HG03066 (cell line): ENCODE measurements at regions not wholly inside any gene's neighbourhood (a gene's known extent, or its start where the extent isn't known, plus 50 kb on each side); places are given as distances from the start of the nearest gene placed in this dataset.

Source experiments
- ATAC-seq: cut with Tn5 transposase; IDR thresholded peaks from one replicate; pipeline ENCODE4 v1.9.1; 2021; ENCODE audit warnings: low read depth; ENCODE audit not compliant: unreplicated experiment

DNA sequence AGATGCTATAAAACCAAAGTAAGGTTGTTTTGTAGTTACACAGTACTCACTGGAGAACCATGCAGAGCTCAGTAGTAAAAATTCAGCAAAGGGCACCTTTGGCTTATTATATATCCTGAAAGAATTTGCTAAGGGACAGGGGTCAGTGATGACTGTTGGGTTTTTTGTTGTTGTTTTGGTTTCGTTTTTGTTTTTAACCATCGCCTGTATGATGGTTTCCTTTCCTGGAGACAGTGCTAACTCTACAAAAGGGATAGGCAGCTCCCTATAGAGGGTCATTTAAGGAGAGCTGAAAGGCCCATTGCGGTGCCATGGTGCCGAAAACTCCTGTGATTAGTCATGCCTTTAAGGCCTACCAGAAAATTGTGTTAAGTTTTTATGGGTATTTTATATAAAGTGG, 118.2 kb upstream of the GOLIM4 start:
- ATAC-seq, result peak; percentile 88

DNA sequence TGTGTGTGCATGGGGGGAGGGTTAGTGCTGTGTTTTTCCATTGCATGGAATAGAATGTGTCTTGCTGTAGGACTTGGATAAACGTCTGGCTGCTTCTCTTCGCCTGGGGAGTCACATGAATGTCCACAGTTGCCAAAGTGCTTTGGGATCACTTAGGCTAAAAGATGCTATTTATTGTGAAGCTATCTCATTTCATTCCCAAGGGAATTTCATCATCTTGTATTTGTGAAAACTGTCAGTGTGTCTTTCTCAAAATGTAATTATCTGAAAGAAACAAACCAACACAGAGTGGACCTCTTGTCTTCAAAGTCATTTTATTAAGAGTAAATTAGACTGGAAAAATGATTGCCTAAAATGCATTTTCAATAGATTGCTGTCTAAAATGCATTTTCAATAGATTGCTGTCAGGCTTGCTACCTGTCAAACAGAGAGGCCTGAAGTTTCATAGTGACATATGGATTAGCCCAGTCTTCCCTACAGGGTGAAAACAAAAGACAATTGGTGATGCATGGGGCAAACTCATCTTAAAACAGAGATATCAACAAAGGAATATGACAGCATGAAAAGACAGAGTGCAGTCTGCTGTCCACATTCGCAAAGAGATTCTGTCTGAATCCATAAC, 117.1 kb upstream of the GOLIM4 start:
- ATAC-seq, result no peak

DNA sequence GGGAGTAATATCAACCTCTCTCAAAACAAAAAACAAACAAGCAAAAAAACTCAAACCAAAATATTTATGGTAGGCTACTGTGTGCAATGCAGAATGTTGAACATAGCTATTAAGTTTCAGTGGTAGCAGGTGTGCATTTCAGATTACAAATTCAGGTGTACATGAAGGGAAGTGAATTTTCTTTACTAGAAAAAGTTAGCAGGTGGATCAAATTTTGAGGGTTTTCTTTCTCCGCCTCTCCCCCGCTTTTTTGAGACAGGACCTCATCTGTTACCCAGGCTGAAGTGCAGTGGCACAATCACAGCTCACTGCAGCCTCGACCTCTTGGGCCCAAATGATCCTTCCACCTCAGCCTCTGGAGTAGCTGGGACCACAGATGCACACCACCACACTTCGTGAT, 109.7 kb upstream of the GOLIM4 start:
- ATAC-seq, result no peak

DNA sequence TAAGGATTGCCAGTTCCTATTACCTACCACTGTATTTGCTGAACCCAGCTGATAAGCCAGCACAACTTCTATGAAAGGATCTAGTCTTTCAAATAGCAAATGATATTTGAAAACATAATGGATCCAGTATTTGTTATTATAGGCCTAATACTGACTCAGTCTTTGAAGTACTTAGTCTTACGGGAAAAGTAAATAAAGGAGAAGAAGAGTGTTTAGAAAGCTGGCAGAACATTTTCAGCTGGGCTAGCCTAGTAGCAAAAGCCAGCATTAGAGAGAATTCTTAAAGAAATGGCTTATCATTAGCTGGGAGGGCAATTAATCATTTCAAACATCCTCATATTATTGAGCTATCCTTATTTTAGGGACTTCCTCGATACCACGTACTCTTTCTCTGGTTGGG, 101.4 kb upstream of the GOLIM4 start:
- no peak for ATAC-seq

DNA sequence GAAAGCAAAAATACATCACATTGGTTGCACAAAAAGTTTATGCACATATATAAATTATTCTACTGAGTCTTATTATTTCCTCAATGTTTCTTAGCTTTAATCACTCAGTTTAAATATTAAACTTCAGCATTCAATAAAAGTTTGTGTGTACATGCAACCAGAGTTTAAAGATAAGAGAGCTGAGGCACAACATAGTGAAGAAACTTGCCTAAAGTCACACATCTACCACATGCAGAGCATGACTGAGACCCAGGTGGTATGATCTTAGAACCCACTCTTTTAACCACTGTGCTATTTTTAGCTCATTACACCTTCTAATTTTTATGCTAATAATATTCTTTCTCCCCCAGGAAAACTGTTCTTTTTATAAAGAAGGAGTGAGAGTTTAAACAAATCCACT, 96.1 kb upstream of the GOLIM4 start:
- ATAC-seq, result no peak

DNA sequence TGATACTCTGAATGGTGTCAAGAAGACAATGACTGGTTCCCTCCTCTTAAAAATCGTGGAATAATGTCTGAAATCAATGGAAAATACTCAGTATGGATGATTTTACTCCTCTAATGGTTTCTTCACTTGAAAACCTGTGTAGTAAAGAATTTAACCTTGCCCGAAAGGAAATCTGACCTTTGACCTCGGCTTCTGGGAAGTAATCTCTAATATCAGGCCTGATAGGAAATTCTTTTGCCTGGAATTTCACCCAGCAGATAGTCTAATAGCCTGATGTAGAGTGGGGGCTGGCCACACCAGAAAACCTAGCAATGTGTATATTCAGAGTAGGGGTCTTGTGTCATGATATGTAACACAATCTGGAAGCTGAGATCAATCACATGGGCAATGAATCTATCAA, 91.5 kb upstream of the GOLIM4 start:
- ATAC-seq, result no peak

DNA sequence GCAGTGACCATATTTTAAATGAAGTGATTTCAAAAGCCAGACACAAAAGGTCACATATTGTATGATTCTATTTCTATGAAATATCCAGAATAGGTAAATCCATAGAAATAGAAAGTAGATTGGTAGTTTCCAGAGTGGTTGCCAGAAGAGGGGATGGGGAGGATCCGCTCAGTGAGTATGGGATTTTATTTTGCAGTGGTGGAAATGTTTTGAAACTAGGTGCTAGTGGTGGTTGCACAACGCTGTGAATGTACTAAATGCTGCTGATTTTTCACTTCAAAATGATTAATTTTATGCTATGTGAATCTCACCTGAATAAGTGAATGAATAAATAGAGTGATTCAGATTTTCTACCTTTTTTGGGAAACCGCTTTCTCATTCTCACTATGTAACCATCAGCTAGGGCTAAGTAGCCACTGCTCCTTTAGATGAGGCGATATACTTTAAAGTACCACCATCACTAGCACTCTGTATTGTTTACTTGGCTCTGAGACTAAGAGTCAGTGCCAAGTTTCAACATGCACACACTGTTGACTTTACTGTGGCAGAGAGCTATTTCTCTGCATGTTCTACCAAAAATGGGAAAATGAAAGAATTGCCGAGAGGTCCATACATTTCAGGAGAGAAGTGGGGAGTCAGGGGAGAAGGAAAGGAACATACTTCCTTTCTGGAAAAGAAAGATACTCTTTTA, 90.7 kb upstream of the GOLIM4 start:
- no peak for ATAC-seq

DNA sequence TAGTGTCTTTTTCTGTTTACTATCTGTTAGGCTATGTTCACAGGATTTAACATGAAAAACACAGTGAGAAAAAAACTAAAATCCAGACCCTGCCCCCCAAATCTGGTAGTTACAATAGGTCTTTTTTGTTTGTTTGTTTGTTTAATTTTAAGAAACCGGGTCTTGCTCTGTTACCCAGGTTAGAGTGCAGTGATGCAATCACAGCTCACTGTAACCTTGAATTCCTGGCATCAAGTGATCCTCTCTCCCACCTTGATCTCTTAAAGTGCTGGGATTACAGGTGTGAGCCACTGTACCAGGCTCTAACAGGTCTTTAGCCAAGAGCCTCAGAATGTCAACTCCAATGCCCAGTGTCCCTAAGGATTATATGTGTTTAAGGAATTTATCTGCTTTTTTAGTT, 88.0 kb upstream of the GOLIM4 start:
- no peak for ATAC-seq

DNA sequence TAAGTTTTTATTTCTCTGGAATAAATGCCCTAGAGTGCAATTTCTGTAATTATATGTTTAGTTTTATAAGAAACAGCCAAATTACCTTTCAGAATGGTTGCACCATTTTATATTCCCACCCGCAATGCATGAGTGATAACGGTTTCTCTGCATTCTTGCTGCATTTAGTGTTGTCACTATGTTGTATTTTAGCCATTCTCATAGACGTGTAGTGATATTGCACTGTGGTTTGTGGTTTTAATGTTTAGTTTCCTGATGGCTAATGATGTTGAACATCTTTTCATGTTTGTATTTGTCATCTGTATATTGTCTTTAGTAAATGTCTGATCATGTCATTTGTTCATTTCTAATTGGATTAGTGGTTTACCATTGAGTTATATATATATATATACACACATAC, 73.0 kb upstream of the GOLIM4 start:
- no peak for ATAC-seq

DNA sequence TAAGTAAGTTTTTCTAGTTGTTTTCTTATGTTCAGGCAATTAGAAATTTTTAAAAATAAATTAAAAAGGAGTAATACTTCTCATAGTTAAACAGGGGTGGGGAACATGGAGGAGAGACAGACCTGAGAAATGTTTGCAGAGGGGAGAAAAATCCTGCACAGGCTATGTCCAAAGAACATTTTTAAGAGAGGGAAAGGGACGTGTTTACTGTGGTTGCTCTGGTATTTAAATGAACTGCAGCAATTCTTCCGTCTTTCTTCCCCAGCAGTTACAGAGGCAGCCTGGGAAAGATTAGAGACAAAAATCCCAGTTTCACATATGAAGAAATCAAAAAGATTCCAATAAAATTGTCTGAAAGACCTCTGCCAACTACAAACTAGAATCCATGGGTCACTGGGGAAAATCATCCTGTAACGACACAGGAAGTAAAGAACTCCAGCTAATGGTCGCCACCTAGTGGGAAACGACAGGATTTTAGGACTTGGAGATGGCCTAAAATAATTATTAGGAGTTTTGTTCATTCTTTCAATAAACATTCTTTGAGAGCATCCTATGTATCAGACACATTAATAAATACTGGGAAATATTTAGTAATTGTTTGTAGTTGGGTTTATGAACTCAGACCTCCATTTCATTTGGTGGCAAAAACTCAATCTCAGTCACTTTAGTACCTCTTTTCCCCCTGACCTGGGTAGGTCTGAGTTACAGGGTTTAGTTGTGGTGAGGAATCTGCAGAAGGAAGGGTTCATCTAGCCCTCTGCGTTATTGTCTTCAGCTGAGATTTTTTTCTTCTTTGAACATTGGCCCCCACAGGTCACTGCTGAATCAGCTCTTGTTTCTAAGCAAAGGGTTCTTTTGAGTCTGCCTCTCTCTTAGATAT, 69.9 kb upstream of the GOLIM4 start:
- peak; percentile 88 for ATAC-seq

DNA sequence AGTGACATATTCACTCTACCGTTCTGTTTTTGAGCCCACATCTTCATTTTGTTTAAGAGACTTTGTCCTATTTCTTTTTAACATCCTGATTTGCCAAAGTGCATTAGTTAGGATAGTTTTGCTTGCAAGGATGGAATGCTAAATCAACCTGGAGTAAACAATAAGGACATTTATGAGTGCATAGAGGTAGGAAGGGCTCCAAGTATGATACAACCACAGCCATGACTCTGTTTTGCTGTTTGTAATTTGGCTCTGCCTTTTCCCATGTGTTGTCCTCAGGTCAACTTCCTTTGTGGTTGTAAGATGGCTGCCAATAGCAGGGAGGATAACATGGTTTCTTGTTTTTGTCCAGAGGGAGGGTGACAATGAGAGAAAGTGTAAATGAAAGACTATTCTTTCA, 66.4 kb upstream of the GOLIM4 start:
- ATAC-seq, result no peak

DNA sequence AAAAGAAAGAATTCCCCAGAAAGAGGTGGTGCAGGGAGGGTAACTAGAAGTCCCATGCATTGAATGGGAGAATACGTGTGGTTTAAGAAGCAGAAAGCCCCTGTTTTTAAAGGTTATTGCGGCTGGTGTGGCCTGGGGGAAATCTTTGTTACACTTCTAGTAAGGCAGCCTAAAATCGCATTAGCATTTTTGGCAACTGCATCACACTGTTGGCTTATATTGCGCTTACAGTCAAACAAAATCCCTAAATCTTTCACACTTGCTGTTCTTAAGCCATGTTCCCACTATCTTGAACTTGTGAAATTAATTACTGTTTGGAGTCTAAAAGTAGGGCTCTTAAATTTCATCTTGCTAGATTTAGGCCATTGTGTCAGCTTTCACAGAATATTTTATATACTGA, 66.0 kb upstream of the GOLIM4 start:
- no peak for ATAC-seq

DNA sequence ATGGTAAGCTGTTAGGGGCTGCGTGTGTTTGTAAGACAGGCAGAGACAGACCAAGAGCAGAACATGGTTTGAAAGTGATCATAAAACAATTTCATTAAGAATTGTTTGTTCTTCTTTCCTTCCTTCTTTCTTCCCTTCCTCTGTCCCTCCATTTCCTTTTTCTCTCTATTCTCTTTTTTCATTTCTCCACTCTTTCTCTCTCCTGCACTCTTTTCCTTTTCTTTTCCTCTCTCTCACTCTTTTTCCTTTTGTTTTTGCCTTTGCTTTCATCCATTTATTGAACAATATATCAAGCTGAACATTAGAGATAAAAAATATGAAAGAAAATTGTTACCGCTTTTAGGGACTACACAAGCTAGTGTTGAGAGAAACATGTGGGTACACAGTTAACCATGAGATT, 62.2 kb upstream of the GOLIM4 start:
- ATAC-seq, result no peak

DNA sequence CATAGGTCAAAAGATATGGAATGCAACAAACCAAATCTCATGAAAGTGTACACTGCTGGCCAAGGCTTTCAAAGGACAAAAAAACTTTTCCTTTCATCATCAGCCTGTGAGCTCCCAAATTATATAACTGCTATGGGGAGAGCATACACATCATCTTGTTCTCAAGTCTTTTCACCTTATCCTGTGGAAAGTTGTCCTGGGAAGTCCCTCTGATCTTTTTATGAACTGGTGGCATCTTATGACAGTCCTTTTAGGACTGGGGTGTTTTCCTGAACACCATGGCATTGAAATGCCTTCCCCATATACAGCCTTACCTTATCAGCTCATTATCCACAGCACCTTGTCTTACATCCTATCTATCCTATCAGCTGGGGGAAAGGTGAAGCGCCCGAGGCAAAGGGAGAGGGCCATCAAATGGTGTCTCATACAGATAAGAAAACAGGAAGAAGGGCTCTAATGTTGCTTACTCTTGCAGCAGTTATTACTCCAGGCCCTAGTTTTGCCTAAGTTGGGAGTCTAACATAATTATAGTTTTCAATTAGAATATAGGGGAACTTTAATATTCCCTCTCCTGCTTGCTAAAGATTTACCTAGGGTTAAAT, 61.5 kb upstream of the GOLIM4 start:
- no peak for ATAC-seq

DNA sequence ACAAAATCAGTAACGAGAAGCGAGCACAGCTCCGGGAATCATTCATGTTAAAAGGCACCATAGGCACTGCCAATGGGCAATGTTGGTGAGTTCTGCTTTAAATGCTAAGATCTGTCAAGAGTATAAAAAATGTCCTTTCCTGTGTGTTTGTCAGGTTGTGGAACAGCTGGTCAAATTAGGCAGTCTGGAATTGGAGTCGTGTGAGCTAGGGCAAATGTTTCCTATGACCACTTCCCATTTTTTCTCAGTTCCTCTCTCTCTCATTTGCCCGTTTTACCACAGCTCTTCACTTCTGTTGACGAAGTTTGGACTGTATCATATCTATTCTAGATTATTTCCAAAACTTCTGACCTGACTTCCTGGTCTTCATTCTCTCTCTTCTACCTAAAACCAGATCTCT, 60.8 kb upstream of the GOLIM4 start:
- no peak for ATAC-seq

DNA sequence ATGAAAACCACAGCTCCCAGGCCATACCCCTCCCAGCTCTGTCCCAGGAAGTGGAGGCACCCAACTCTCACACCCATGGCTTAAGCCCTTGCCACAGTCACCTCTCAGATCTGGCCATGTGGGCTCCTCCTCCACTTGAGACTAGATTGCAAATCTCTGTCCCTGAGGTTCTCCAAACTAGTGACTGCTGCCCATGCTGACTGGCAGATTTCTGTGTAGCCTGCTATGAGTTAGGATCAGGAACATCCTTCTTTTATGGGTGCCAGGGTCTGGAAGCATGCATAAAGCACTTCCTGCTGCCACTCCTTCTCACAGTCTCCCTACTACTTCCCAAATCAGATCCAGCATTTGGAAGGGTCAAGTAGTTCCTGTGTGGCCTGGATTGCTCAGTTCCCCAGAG, 59.6 kb upstream of the GOLIM4 start:
- no peak for ATAC-seq

DNA sequence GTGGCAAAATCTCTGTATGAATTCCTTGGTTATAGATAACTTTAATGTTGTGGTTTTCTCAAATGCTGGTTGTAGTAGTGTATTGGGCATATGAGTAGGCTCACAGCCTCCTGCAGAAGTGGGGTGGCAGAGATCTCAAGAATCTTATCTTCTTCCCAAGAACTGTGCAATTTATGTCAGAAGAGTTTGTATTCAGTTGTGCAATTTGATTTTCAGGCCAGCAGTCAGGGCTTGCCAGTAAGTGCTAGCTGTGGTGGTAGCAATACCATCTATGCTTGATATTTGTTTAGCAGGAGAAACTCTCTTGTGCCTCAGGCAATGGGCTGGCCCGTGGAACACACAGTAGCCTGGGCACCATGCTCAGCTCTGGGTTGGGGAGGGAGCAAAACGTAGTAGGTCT, 58.4 kb upstream of the GOLIM4 start:
- ATAC-seq, result no peak

DNA sequence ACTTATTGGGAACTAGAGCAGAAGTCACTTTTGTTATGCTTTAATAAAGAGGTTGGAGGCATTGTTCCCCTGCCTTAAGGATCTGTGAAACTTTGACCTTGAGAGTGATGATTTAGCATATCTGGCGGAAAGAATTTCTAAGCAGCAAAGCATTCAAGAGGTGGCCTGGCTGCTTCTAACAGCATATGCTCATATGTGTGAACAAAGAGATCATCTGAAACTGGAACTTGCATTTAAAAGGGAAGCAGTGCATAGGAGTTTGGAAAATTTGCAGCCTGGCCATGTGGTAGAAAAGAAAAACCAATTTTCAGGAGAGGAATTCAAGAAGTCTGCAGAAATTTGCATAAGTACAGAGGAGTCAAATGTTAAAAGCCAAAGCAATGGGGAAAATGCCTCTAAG, 56.4 kb upstream of the GOLIM4 start:
- no peak for ATAC-seq
